ENCODE measurements at regions not wholly inside any gene's neighbourhood (a gene's known extent, or its start where the extent isn't known, plus 50 kb on each side); places are given as distances from the start of the nearest gene placed in this dataset.

DNA sequence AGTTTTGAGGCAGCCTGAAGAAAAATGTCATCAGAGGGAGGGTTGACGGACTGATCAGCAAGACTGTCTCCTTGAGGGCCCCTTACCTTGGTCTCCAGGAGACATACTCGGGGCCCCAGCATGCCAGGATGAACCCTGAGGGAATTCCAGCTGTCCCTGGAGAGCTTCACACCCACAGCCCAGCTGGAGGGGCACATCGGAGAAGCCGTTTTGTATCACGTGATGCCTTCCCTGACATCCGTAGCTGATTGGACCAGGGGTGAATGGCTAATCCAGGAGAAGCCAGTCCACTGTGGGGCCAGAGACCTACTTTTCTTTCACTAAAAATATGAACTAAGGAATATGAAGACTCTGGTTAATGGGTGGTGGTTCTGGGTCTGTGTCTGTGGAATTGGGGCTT, 86.0 kb upstream of the TP53I11 start:
- H3K27ac ChIP-seq = no peak overlapping the region
- no peaks in the 10 kb centered on the region for H3K9me3 ChIP-seq
- DNase-seq = no peak
- H3K4me3 ChIP-seq = no peak overlapping the region
- H3K4me1 ChIP-seq = no peaks in the 10 kb centered on the region
- no peaks in the 10 kb centered on the region for H3K27me3 ChIP-seq
- H3K9ac ChIP-seq (ENCODE audit: low read depth in 2 of 2, low read length in 2 of 2) = no peak overlapping the region
- no peaks in the 10 kb centered on the region for H3K36me3 ChIP-seq
- intact Hi-C loops (cut with DNase I) = no loop called here
- TF ChIP-seq, protein P1, sequence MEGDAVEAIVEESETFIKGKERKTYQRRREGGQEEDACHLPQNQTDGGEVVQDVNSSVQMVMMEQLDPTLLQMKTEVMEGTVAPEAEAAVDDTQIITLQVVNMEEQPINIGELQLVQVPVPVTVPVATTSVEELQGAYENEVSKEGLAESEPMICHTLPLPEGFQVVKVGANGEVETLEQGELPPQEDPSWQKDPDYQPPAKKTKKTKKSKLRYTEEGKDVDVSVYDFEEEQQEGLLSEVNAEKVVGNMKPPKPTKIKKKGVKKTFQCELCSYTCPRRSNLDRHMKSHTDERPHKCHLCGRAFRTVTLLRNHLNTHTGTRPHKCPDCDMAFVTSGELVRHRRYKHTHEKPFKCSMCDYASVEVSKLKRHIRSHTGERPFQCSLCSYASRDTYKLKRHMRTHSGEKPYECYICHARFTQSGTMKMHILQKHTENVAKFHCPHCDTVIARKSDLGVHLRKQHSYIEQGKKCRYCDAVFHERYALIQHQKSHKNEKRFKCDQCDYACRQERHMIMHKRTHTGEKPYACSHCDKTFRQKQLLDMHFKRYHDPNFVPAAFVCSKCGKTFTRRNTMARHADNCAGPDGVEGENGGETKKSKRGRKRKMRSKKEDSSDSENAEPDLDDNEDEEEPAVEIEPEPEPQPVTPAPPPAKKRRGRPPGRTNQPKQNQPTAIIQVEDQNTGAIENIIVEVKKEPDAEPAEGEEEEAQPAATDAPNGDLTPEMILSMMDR (IDR thresholded peaks at IDR 0.05) = no peak

DNA sequence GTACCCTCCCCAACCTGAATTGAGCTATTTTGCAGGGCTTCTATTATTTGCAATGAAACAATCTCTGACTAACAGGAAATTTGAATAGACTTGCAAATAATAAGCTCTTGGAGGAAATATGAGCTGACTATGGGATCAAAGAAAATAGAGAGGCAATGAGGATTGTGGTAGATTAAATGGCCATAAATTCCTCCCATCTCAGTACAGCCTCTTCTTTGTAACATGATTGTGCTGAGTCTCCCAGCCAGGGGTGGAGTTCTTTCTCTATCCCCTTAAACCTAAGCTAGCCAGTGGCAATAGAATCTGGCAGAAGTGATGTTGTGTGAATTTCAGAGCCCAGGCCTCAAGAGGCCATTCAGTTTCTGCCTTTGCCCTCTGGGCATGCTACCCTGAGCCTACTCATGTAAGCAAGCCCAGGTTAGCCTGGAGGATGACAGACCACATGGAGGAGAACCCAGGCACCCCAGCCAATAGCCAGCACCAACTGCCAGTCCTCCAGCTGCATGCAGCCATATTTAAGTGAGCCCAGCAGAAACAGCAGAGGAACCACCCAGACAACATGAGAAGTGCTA, 86.8 kb upstream of the TP53I11 start:
- H3K4me1 ChIP-seq = no peaks in the 10 kb centered on the region
- intact Hi-C loops (cut with DNase I) = no loop called here
- H3K36me3 ChIP-seq = no peaks in the 10 kb centered on the region
- H3K4me3 ChIP-seq = no peak overlapping the region
- H3K27me3 ChIP-seq = no peaks in the 10 kb centered on the region
- no peak overlapping the region for H3K9ac ChIP-seq (ENCODE audit: low read depth in 2 of 2, low read length in 2 of 2)
- TF ChIP-seq, protein P1 (IDR thresholded peaks at IDR 0.05) = no peak
- no peaks in the 10 kb centered on the region for H3K9me3 ChIP-seq
- no peak for DNase-seq
- no peak overlapping the region for H3K27ac ChIP-seq

- TF ChIP-seq, protein P1 (IDR thresholded peaks at IDR 0.05) = no peak
Observed at GRCh38 chr11:45038923-45039322, 88.2 kb upstream of the TP53I11 start.

GRCh38 chr11:45041596-45041995, 90.9 kb upstream of the TP53I11 start:
- Histone ChIP-seq H3K4me3 (no peak overlapping the region), H3K27me3 (no peaks in the 10 kb centered on the region), H3K4me1 (no peaks in the 10 kb centered on the region), H3K9me3 (no peaks in the 10 kb centered on the region), H3K36me3 (no peaks in the 10 kb centered on the region), H3K9ac (ENCODE audit: low read depth in 2 of 2, low read length in 2 of 2) (no peak overlapping the region), H3K27ac (no peak overlapping the region)
- intact Hi-C loops (cut with DNase I) = no loop called here
- no peak for DNase-seq
- TF ChIP-seq, protein P1 (IDR thresholded peaks at IDR 0.05) = no peak

More at GRCh38 chr11:45038923-45039322, 88.2 kb upstream of the TP53I11 start:
- no peak overlapping the region for H3K4me3 ChIP-seq
- H3K27me3 ChIP-seq = no peaks in the 10 kb centered on the region
- no peak overlapping the region for H3K27ac ChIP-seq
- intact Hi-C loops (cut with DNase I) = no loop called here
- no peaks in the 10 kb centered on the region for H3K36me3 ChIP-seq
- no peak for DNase-seq
- H3K4me1 ChIP-seq = no peaks in the 10 kb centered on the region
- H3K9ac ChIP-seq (ENCODE audit: low read depth in 2 of 2, low read length in 2 of 2) = no peak overlapping the region
- H3K9me3 ChIP-seq = no peaks in the 10 kb centered on the region

DNA sequence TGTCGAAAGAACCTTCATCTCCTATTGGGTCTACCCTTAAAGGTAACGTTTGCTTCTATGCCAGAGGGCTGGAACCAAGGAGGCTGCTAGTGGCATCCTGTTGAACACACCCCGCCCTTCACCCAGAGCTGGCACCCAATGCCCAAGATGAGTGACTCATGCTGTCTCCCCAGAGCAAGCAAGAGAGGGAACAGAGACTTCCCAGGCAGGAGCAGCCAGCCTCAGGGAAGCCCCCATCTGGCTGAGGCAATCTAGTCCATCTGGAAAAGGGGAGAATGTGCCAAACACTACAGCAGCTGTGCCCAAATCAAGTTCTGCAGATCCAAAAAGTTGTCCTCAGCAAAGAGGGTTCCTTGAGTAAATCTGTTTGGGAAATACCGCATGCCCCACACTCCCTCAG, 91.9 kb upstream of the TP53I11 start:
- no peak overlapping the region for H3K9ac ChIP-seq (ENCODE audit: low read depth in 2 of 2, low read length in 2 of 2)
- H3K4me3 ChIP-seq = no peak overlapping the region
- no peak for DNase-seq
- H3K27ac ChIP-seq = no peak overlapping the region
- no peaks in the 10 kb centered on the region for H3K9me3 ChIP-seq
- H3K27me3 ChIP-seq = no peaks in the 10 kb centered on the region
- H3K4me1 ChIP-seq = no peaks in the 10 kb centered on the region
- intact Hi-C loops (cut with DNase I) = no loop called here
- TF ChIP-seq, protein P1 (IDR thresholded peaks at IDR 0.05) = no peak
- no peaks in the 10 kb centered on the region for H3K36me3 ChIP-seq
